Kidney glomerular epithelial cell (primary cell): ENCODE measurements at regions not wholly inside any gene's neighbourhood (a gene's known extent, or its start where the extent isn't known, plus 50 kb on each side); places are given as distances from the start of the nearest gene placed in this dataset.

Experiments used
- DNase-seq: peaks from one replicate; lab custom pipeline; 2025; lab: John Stamatoyannopoulos, UW

- no peak for DNase-seq
Measured at GRCh38 chr4:125062115-125063050, 252.4 kb upstream of the FAT4 start.

- no peak for DNase-seq
Measured at GRCh38 chr4:125060376-125060775, 254.4 kb upstream of the FAT4 start.

GRCh38 chr4:125049711-125050110, 265.0 kb upstream of the FAT4 start:
- no peak for DNase-seq

GRCh38 chr4:125045311-125045710, 269.4 kb upstream of the FAT4 start:
- no peak for DNase-seq

GRCh38 chr4:125044886-125045285, 269.9 kb upstream of the FAT4 start:
- no peak for DNase-seq

GRCh38 chr4:125043486-125043885, 271.3 kb upstream of the FAT4 start:
- no peak for DNase-seq

GRCh38 chr4:125042041-125042440, 272.7 kb upstream of the FAT4 start:
- no peak for DNase-seq

GRCh38 chr4:125041372-125041930, 273.3 kb upstream of the FAT4 start:
- peak; percentile 26 for DNase-seq

- no peak for DNase-seq
Measured at GRCh38 chr4:125039550-125039949, 275.2 kb upstream of the FAT4 start.

- no peak for DNase-seq
Measured at GRCh38 chr4:125022855-125023501, 291.8 kb upstream of the FAT4 start.

GRCh38 chr4:125021189-125021588, 293.6 kb upstream of the FAT4 start:
- no peak for DNase-seq

- no peak for DNase-seq
Measured at GRCh38 chr4:125020089-125021034, 294.4 kb upstream of the FAT4 start.

GRCh38 chr4:125016892-125017299, 297.9 kb upstream of the FAT4 start:
- DNase-seq = no peak

GRCh38 chr4:125013891-125014290, 300.9 kb upstream of the FAT4 start:
- DNase-seq = no peak

GRCh38 chr4:125011646-125012045, 299.1 kb upstream of the ANKRD50 start:
- DNase-seq = no peak

- DNase-seq = no peak
Measured at GRCh38 chr4:125010796-125011503, 298.4 kb upstream of the ANKRD50 start.

- DNase-seq = no peak
Measured at GRCh38 chr4:125008676-125009075, 296.1 kb upstream of the ANKRD50 start.

- no peak for DNase-seq
Measured at GRCh38 chr4:125004676-125005075, 292.1 kb upstream of the ANKRD50 start.

- DNase-seq = no peak
Measured at GRCh38 chr4:125003840-125004239, 291.3 kb upstream of the ANKRD50 start.

- no peak for DNase-seq
Measured at GRCh38 chr4:124997991-124998390, 285.5 kb upstream of the ANKRD50 start.

- no peak for DNase-seq
Measured at GRCh38 chr4:124997124-124997523, 284.6 kb upstream of the ANKRD50 start.
